Activated CD4-positive, CD25-positive, alpha-beta regulatory T cell treated with anti-CD3 and anti-CD28 coated beads, Interleukin-2, amount 50 U/mL, for 24 hours (primary cell): ENCODE measurements at regions not wholly inside any gene's neighbourhood (a gene's known extent, or its start where the extent isn't known, plus 50 kb on each side); places are given as distances from the start of the nearest gene placed in this dataset.
"Not testable (repeated sequence)": the region's sequence is repeated elsewhere in the genome, so short reads cannot be mapped to it uniquely, and the experiment has no call there.

ENCODE experiments used
- ATAC-seq, 2 donors: fragments of 150-1000 bp; cut with Tn5 transposase; one replicate each; pipeline ENCODE4 v1.10.0; 2021; ENCODE audit warnings: mild to moderate bottlenecking in 1 of 2, moderate library complexity in 1 of 2

DNA sequence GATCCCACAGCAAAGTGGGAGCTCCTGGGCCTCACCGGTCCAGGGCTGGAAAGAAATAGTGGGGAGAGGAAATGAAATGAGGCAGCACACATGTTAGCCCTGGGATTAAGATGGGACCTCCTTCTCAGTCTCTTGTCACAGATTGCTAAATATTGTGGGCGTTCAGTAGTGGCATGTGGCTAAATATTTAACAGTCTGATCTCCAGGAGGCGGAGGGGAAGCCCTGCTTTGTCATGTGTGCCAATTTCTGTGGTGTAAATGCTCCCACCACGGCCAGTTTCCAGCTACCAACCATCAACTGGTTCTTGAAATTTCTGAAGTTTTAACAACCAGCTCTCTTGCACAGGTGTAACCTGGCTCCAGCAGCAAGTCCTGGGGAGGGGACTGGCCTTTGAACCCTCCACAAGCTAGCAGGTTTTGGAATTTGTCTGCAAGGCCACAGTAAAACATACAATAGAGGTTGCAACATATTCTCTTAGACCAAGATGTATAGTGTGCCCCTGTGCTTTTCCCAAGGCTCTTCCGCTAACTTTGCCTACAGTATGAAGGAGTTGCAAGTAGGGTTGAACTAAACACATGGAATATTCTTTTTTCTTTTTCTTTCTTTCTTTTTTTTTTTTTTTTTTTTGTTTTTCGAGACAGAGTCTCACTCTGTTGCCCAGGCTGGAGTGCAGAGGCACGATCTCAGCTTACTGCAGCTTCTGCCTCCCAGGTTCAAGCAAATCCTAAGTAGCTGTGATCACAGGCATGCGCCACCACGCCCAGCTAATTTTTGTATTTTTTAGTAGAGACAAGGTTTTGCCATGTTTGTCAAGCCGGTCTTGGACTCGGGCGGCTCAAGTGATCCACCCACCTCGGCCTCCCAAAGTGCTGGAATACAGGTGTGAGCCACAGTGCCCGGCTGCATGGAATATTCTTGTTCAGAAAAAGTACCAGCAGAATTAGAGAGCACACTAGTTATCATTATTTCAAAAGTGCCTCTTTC, 103.1 kb upstream of the PCBD1 start:
- ATAC-seq = no peak

DNA sequence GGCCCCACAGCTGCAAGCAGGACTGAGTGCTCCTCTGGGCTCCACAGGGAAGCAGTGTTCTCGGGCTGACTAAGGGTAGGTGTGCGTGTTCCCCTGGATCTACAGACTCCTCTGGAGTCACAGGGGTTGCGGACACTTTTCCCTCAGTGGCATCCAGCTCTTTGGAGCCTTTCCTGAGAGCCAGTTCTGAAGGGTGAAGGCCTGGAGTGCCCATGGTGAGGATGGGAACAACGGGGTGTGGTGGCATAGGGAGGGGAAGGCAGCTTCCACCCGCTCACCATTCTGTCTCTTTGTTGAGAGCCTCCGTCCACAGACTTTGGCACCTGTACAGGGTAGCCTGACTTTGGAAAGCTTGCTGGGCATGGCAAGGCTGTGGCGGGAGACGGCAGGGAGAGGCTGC, 104.1 kb upstream of the PCBD1 start:
- no peak for ATAC-seq

DNA sequence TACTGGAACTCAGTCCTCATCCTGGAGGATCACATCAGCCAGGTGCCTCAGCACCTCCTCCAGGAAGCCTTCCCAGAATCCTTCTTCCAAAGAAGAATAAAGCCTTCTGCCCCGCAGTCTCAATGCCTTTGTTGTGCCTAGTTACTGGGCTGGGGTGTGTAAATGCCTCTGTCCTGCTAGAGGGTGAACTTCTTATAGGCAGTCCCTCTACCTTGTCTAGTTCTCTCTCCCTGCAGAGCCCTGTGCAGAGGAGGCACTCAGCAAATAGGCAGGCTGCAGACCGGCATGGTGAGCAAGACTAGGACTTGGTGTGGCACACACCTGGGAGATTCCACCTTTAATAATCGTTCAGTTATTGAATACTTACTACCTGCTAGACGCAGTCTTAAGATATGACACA, 104.7 kb upstream of the PCBD1 start:
- no peak for ATAC-seq

DNA sequence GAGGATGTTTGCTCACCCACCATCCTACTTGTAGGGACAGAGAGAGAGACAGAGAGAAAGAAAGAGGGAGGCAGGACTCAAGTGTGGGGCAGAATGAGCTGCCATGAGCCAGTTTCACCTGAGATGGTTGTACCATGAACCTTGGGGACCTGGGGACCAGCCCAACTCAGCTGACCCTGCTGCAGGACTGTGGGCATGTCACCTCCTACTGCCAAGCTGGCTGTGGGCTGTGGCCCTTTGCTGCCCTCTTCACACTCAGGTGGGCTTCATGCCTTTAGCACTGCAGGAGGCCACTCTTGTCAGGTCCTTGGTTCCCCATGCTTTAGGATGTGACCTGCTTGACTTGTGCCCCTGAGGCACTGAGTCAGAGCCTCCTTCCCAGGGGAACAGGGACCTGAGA, 108.2 kb upstream of the PCBD1 start:
- ATAC-seq = no peak

DNA sequence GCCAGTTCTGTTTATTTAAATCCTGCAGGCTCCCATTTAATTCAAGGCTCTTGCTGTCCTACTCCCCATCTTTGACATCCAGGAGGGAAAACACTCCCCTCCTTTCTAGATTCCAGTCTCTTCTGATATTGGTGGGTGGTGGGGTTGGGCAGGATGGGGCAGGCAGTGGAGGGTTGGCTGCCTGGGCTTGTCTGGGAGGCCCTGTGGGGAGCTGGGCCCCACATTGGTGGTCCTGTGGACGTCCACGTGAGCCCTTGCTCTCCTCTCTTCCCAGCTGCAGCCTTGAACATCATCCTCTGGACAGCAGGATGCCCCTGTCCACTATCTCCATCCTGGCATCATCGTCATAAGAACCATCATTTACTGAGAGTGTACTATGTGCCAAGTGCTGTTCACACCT, 108.9 kb upstream of the PCBD1 start:
- ATAC-seq = no peak

DNA sequence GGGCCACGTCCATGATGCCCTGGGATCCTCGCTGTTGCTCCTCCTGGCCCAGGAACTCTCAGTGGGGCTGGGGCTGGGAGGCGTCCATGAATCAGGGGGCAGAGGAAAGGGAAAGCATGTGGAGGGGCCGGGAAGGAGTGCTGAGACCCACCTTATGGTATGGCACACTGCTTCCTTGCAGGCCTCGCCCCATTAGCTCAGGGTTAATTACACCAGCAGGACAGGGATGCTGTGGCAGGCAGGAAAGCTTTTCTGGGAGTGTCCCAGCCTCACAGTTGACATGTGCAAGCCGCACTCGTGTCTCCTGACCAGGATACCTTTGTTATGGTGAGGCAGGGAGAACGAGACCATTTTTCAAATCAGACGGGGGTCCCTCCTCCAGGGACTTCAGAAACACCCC, 109.7 kb upstream of the PCBD1 start:
- no peak for ATAC-seq

DNA sequence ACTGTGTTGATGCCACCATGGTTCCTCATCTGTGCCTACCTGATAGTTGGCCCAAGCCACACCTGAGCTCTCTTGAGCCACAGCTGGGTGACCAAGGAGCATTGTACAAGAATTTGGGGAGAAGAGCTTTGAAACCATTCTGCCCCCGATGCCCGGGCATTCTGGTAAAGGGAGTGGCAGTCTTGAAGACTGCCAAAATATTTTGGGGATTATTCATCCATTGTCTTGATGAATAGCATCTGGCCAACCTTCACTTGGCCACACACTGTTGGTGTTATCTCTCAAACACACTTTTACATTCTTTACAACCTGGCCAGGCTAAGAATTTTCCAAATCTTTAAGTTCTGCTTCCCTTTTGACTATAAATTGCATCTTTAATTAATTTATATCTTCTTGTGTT, 113.1 kb upstream of the PCBD1 start:
- ATAC-seq = no peak

DNA sequence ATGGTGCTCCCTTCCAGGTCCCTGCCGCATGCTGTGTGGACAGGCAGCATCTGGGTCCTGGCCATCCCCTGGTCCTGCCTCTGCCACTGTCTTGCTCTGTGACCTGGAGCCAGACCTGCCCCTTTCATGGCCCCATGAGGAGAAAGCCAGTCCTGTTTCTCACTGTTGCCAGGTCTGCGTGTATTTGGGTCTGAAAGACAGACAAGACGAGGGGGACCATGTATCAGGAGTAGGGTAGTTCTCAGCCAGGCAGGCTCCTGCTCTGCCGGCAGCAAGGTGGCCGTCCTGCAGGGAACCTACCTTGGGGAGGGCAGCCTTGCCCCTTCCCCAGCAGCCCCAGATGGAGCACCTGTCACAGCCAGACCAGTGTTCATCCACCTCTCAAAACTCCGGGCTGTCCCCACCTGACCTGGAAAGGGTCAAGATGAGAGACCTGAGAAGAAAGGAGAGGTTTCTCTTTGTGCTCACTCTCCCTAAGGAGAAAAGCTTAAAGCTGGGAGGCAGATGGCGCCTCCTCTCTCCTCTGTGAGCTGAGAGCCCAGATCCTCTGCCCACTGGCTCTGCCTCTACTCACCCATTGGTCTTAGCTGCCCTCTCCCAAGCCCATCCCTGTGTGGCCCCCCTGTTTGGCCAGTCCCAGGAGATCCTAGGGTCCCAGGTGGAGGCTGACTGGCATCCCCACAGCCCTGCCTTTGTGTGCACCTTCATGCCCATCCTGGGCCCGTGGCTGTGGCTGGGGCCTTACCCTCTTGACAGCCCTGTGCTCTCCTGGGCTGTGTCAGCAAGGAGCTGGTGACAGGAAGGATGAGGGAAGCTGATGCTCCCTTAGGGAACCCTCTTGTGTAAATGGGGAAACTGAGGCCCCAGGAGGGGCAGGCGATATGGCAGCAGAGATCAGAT, 116.1 kb upstream of the PCBD1 start:
- ATAC-seq = no peak

DNA sequence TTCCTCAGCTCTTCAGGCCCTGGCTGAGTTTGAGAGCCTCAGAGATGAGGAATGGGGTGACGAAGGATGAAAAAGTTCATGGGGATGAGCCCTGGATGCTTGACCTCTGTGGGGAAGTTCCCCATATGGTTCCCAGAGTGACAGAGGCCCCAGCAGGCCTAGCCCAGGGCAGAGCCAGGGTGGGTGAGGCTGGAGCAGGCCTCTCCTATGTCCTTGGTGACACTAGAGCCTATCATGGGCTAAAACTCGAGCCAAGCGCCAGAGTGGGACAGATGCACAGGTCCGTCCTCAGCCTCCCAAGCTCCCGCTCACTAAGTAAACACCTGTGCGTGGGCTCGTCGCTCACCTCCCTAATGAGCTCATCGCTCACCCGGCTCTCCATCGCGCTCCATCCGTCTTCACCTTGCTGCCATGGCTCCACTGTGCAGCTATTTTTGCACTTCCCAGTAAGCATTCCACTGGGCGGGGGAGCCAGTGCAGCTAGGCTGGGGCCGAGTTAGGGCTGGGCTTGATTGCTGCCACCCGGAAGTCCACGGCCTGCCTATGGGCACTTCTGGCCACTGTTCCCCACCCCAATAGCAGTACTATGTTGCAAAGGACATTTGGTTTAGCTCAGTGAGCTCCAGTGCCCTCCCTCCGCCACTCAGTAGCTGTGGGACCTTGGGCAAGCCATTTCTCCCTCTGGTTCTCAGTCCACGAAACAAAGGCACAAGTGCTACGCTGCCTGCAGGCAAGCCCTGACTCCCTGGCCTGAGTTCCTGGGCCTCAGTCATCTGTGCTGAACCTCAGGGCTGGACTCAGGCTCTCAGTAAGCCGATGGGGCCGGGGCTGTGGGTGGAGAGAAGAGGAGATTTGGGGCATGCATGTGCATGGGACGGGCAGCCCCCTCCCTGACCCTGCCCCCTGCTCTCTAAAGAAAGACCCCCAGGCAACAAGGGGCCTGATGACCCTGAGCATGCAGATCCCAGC, 117.3 kb upstream of the PCBD1 start:
- ATAC-seq = no peak

DNA sequence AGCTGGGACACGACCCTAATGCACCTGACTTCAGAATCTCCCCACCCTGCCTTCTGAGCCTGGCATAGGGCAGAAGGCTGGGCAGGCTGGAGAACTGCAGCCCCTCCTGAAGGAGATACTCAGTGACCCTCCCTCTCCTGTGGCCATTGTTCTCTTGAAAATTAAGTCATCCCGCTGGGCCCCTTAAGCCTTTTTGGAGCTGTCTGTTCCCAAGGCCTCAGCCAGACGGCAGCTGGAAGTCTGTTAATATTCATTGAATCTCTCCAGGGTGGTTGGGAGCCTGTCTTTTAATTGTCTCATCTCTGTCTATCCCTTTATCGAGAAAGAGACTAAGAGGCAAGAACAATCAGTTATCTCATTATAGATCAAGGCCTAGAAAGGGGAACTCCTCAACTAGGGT, 118.1 kb upstream of the PCBD1 start:
- no peak for ATAC-seq

DNA sequence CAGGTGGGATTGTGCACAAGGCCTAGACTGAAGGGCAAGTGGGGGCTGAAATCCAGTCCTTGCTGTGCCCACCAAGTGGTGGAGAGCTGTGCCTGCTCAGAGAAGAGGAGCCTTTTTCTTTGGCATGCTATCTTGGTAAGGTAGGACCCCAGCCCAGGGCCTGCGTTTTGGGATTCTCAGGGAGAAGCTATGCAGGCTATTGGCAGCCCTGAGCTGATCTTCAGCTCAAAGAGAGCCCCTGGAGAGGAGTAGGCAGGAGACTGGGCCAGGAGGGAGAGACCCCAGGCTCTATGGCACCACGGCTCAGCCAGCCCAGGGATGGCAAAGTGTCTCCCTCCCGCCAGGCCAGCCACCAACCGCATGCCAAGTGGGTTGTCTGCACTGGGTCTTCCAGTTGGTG, 119.2 kb upstream of the PCBD1 start:
- ATAC-seq = no peak

DNA sequence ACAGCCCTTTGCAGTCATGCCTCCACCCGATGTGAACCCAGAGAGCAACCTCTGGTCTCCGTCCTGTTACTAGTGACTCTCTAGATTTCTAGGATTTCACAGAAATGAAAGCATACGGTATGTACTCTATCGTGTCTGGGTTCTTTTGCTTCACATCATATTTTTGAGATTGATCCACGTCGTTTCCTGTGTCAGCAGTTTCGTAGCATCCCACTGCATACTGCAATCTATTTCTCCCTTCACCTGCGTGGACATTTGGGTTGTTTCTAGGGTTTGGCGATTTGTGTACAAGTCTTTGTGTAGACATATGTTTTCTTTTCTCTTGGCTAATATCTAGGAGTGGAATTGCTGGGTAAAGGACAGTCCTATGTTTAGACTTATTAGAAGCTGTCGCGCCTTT, 119.8 kb upstream of the PCBD1 start:
- no peak for ATAC-seq

DNA sequence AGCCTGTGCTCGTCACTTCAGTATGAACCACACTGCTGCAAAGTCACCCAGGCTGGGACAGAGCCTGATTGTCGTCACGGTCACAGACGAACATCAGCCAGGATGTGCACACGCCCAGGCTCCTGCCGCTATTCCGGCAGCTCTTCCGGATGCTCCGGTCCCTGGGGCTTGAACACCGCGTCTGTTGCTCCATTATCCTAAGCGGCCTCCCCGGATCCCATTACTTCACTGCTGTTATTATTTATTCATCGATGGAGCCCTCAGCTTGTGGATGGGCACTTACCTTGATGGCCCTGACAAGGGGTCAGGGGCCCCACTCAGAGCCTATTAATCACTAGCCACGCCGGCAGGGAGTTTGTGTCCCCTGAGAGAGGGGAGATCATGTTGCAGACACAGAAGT, 120.8 kb upstream of the PCBD1 start:
- ATAC-seq = no peak

DNA sequence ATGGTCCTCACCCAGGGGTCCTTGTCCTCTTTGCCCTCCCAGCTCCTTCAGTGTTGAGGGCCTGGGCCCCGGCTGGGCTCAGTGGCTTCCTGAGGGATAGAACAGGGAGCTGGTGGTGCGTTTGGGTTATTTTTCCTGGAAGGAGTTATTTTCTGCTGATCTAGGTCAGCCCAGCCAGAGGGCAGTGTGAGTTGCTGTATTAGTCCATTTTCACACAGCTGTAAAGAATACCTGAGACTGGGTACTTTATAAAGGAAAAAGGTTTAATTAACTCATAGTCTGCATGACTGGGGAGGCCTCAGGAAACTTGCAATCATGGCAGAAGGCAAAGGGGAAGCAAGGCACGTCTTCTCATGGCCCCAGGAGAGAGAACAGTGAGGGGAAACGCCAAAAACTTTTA, 122.4 kb upstream of the PCBD1 start:
- no peak for ATAC-seq

DNA sequence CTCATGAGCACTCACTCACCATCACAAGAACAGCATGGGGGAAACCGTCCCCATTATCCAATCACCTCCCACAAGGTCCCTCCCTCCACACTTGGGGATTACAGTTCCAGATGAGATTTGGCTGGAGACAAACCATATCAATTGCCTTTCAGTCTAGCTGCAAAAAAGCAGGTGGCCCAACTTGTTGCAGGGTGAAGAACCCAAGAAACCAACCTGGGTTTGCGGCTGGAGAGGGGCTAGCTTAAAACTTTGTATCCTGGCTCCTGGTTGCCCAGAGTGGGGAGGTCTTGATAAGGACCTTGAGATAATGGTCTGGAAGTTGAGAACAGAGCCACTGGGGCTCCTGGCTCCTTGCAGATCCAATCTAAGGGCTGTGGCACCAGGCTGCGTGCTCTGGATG, 122.8 kb upstream of the PCBD1 start:
- no peak for ATAC-seq

DNA sequence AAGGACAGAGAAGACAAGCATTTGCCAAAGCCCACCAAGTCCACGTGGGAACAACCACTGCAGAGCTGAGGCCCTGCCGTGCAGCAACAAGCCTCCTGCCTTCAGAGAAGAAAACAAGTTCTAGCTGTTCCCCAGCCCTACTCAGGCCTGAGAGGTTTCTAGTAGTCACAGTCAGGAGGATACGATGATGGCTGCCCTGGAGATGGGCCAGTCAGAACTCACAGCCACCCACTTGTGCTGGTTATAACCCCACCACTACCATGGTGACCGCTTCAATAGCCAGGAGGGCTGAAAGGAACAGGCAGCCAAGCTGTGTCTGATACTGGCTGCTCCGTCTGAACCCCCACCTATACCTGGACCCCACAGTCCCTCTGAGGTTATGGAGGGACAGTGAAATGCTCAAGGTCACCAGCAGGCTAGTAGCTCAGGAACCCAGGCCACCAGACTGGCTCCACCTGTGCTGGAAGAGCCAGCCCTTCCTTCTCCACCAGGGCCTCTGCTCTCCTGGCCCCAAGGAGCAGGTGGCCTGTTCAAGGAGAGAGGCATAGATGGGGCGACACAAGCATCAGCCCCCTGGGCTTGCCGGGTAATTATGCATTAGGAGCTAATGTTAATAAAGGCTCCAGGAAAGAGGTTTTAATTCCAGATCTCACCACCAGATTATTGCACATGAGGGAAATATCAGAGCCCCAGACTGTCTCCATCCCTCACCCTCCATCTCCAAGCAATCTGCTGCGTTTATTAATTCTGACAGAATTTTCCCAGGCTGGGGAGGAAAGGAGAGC, 125.8 kb upstream of the PCBD1 start:
- ATAC-seq = no peak

DNA sequence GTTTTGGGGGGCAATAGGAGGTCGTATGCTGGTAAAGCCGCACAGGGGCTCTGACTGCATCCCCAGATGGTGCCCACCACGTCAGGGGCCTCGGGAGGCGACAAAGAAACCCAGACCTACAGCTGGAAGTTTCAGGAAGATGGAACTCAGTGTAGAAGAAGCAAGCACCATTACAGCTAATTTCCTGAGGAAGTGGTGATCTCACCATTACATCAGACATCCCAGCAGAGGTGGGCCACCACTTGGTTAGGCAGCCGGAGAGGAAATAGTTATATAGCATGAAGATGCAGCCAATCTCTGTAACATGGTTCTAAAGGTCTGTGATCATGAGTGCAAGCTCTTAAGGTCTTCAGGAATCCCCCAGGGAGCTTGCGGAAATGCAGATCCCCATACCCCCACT, 127.3 kb upstream of the PCBD1 start:
- ATAC-seq = no peak

DNA sequence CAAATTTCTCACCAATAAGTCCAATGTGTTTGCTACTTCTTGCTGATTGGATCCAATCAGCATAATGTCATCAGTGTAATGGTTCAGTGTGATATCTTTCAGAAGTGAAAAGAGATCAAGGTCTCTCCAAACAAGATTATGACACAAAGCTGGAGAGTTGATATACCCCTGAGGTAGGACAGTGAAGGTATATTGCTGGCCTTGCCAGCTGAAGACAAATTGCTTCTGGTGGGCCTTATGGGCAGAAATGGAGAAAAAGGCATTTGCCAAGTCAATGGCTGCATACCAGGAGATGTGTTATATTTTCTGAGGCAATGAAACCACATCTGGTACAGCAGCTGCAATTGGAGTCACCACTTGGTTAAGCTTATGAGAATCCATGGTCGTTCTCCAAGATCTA, 131.7 kb upstream of the PCBD1 start:
- not testable (repeated sequence) for ATAC-seq

DNA sequence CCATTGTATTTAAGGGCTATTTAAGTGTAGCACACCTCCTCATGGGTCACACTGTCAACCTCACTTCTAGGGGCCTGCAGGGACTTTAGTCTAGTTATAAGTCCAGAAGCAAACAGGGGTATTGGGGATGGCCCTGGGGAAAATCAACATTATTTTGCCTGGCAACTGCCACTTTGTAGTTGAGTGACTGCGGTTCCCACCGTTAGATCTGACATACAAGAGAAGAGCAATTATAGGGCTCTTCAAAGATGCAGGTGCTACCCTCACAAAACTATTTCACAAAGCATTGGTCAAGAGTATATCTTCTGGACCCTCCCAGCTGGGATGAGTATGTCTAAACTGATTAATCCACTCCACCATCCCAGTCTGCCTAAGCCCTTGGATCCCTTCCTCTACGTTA, 133.0 kb upstream of the PCBD1 start:
- ATAC-seq = no peak

DNA sequence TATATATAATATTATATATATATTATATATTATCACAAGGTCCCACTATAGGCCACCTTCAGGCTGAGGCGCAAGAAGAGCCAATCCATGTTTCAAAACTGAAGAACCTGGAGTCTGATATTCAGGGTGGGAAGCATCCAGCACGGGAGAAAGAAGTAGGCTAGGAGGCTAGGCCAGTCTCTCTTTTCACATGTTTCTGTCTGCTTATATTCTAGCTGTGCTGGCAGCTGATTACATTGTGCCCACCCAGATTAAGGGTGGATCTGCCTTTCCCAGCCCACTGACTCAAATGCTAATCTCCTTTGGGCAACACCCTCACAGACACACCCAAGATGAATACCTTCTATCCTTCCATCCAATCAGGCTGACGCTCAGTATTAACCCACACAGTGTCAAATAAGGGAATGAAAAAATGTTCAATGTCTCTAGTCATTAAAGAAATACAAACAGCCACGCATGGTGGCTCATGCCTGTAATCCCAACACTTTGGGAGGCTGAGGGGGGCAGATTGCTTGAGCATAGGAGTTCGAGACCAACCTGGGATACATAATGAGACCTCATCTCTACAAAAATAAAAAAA, 135.4 kb upstream of the PCBD1 start:
- no peak for ATAC-seq

DNA sequence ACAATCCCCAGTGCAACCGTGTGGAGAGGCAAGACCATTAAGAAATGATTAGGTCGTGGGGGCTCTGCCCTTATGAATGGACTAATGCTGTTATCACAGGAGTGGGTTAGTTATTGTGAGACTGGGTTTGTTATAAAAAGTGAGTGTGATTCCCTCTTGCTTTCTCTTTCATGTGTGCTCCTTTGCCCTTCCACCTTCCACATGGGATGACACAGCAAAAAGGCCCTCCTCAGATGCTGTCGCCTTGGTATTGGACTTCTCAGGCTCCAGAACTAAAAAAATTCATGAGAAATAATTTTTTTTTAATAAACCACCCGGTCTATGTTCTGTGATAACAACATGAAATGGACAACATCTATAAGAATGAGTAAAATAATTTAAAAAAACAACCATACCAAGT, 136.1 kb upstream of the PCBD1 start:
- ATAC-seq = no peak
